Transverse colon (tissue), 4 donors: ENCODE measurements at regions not wholly inside any gene's neighbourhood (a gene's known extent, or its start where the extent isn't known, plus 50 kb on each side); places are given as distances from the start of the nearest gene placed in this dataset.

Source experiments
- DNase-seq: peaks from one replicate; pipeline ENCODE4 v3.0.0-alpha.2; 2019
- H3K27ac ChIP-seq, 4 donors: fragments of 200-600 bp; sonication (generic); 2 replicates each; pipeline ENCODE4 v1.5.1; 2016 to 2018; ENCODE audit warnings: inconsistent platforms in 4 of 4
- H3K27me3 ChIP-seq: fragments of 200-600 bp; sonication (generic); 2 replicates; pipeline ENCODE4 v1.5.1; 2017; ENCODE audit warnings: inconsistent platforms
- H3K36me3 ChIP-seq, 4 donors: fragments of 200-600 bp; sonication (generic); 2 replicates each; pipeline ENCODE4 v1.5.1; 2017 to 2019; ENCODE audit warnings: inconsistent platforms in 4 of 4
- H3K4me1 ChIP-seq, 4 donors: fragments of 200-600 bp; sonication (generic); 2 replicates each; pipeline ENCODE4 v1.5.1; 2017 to 2020; ENCODE audit warnings: inconsistent platforms in 4 of 4
- H3K4me3 ChIP-seq, 4 donors: fragments of 200-600 bp; sonication (generic); 1 replicate in 1 of 4; 2 replicates in 3 of 4; pipeline versions ENCODE4 v1.5.1 to v1.6.1; 2017 to 2019; ENCODE audit warnings: inconsistent platforms in 4 of 4
- H3K9me3 ChIP-seq, 2 donors: fragments of 200-600 bp; sonication (generic); 2 replicates each; pipeline ENCODE4 v1.5.1; 2017 to 2019; ENCODE audit warnings: inconsistent platforms in 2 of 2
- EP300 ChIP-seq: sonication (generic); formaldehyde crosslinking; IDR thresholded peaks from one replicate; pipeline ENCODE4 v1.6.1; 2017; ENCODE audit warnings: antibody characterized with exemption, low read depth
- POLR2A ChIP-seq: fragments of 450-650 bp; IDR thresholded peaks from one replicate; pipeline ENCODE4 v1.6.1; 2016; ENCODE audit warnings: antibody characterized with exemption, mild to moderate bottlenecking, moderate library complexity
- POLR2AphosphoS5 ChIP-seq, 3 donors: sonication (generic); formaldehyde crosslinking; IDR thresholded peaks; one replicate each; pipeline ENCODE4 v1.6.1; 2016; ENCODE audit warnings: antibody characterized with exemption in 3 of 3
- WGBS, 2 donors: methylation state at CpG; one replicate each; pipeline ENCODE4 v1.1.5; 2018; ENCODE audit warnings: low coverage in 1 of 2; 5-methylcytosine and 5-hydroxymethylcytosine counted together
- in situ Hi-C, 4 donors: fragments of 200-750 bp; cut with MboI; loops; one replicate each; pipeline versions ENCODE4 v1.15.0 to v1.15.1; 2017; ENCODE audit warnings: low sequenced_read_pairs in 3 of 4, low pct_ligation_motif_present in 1 of 4, low pct_unique_long_range_greater_than_20kb in 1 of 4
- intact Hi-C: fragments of 100-400 bp; cut with DNase I; formaldehyde crosslinking; loops from one replicate; pipeline ENCODE4 v1.15.1; 2023; ENCODE audit warnings: low total_unique reads
- TF ChIP-seq, protein P1 (sequence below), 5 experiments: fragments of 200-600 bp in 3 of 5; fragments of 450-650 bp in 2 of 5; sonication (generic) in 3 of 5; IDR thresholded peaks; 1 replicate in 2 of 5; 2 replicates in 3 of 5; pipeline ENCODE4 v1.5.1; 2016 to 2017; ENCODE audit warnings: antibody characterized with exemption in 5 of 5, inconsistent platforms in 3 of 5, mild to moderate bottlenecking in 2 of 5, moderate library complexity in 1 of 5

DNA sequence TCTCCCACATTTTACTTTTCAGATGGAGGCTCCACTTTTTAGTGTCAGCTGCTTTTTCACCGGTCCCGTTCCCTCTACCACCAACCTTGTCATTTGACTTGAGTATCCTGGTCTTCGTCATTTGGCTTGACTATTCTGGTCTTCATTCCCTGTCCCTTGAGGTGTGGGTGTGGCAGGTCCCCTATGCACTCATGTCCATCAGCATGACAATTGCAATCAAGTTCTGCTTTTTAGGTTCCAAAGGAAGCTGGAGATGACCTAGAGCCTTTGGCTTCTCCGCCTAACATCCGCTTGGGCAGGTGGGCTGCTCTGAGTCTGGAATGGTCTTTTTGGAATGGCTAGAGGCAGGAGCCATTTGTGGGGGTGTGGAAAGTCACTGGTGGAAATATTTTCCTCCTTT lies 99.8 kb upstream of the MLN start:
- no peak for TF ChIP-seq POLR2AphosphoS5 (IDR thresholded peaks at IDR 0.05)
- no peak for TF ChIP-seq EP300
- H3K9me3 ChIP-seq = no peaks in the 10 kb centered on the region
- H3K4me3 ChIP-seq = no peak overlapping the region
- 93 to 100% methylated on average over 2 to 5 of the region's 5 CpGs for WGBS, 2 donors
- intact Hi-C loops (no loop called here), in situ Hi-C loops (no loop called here)
- no peak for DNase-seq
- H3K36me3 ChIP-seq = no peaks in the 10 kb centered on the region
- H3K27ac ChIP-seq = no peak overlapping the region
- H3K4me1 ChIP-seq = peaks cover 0 to 9% (median 6%) of the 10 kb centered on the region in 4 donors
- no peaks in the 10 kb centered on the region for H3K27me3 ChIP-seq

DNA sequence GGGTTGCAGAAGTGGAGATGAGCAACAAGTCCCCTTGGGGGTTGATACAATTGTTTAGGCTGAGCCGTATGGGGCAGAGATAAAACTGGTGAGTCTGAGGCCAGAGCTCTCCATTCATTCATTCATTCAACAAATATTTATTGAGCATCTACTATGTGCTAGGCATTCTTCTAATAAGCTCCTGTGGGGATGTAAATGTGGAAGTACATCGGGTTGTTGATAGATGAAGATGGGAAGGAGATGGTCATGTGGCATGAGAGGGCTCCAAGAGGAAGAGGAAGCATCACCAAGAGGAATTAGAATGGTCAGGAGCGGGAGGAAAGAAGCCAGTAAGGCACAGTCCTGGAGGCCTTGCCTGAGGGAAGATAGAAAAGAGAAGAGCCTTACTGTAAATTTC lies 98.7 kb upstream of the MLN start:
- Histone ChIP-seq H3K4me3 (no peak overlapping the region), H3K9me3 (no peaks in the 10 kb centered on the region), H3K27me3 (no peaks in the 10 kb centered on the region), H3K4me1 (peaks cover 0 to 9% (median 6%) of the 10 kb centered on the region in 4 donors), H3K27ac (no peak overlapping the region), H3K36me3 (no peaks in the 10 kb centered on the region)
- in situ Hi-C loops (no loop called here), intact Hi-C loops (no loop called here)
- WGBS, 2 donors = 72 to 88% methylated on average over 3 of the region's 3 CpGs
- DNase-seq = no peak
- TF ChIP-seq, protein P1, sequence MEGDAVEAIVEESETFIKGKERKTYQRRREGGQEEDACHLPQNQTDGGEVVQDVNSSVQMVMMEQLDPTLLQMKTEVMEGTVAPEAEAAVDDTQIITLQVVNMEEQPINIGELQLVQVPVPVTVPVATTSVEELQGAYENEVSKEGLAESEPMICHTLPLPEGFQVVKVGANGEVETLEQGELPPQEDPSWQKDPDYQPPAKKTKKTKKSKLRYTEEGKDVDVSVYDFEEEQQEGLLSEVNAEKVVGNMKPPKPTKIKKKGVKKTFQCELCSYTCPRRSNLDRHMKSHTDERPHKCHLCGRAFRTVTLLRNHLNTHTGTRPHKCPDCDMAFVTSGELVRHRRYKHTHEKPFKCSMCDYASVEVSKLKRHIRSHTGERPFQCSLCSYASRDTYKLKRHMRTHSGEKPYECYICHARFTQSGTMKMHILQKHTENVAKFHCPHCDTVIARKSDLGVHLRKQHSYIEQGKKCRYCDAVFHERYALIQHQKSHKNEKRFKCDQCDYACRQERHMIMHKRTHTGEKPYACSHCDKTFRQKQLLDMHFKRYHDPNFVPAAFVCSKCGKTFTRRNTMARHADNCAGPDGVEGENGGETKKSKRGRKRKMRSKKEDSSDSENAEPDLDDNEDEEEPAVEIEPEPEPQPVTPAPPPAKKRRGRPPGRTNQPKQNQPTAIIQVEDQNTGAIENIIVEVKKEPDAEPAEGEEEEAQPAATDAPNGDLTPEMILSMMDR (IDR thresholded peaks at IDR 0.05) = no peak
- TF ChIP-seq EP300 (no peak), POLR2AphosphoS5 (IDR thresholded peaks at IDR 0.05) (no peak), POLR2A (no peak)

DNA sequence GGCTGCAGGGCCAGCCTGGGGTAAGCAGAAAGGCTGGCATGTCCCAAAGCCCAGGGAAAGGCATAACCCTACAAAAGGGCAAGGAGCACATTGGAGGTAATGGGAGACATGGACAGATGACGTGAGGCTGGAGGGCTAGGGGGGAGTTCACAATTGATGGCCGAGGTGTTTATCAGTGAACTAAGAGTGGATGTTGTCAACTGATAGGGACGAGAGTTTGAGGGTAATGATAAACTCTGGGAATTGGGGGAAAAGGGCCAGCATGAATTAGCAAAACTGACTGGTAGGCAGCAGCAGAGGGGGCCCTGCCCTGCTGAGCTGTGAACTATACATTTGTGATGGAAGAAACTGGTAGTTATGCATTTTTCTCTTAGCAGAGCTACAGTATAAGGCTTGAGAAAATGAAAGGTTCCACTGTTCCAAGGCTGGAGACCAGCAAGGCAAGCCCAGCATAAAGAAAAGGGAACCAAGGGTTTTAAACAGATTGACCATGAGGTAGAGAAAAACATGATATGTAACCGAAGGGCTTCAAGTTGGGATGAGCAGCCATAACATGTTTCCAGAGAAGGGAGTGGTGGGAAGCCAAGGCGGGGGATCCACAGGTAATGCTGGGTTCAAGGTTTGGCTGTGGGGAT lies 98.1 kb upstream of the MLN start:
- H3K27ac ChIP-seq = no peak overlapping the region
- no peak for DNase-seq
- peaks cover 0 to 12% (median 6%) of the 10 kb centered on the region in 4 donors for H3K4me1 ChIP-seq
- H3K9me3 ChIP-seq = no peaks in the 10 kb centered on the region
- WGBS, 2 donors = 91 to 94% methylated on average over 4 to 5 of the region's 5 CpGs
- no peaks in the 10 kb centered on the region for H3K27me3 ChIP-seq
- TF ChIP-seq POLR2AphosphoS5 (IDR thresholded peaks at IDR 0.05) = no peak
- no peak for TF ChIP-seq POLR2A
- TF ChIP-seq, protein P1 (IDR thresholded peaks at IDR 0.05) = no peak
- intact Hi-C loops = no loop called here
- no peak overlapping the region for H3K4me3 ChIP-seq
- no peaks in the 10 kb centered on the region for H3K36me3 ChIP-seq
- in situ Hi-C loops = no loop called here

DNA sequence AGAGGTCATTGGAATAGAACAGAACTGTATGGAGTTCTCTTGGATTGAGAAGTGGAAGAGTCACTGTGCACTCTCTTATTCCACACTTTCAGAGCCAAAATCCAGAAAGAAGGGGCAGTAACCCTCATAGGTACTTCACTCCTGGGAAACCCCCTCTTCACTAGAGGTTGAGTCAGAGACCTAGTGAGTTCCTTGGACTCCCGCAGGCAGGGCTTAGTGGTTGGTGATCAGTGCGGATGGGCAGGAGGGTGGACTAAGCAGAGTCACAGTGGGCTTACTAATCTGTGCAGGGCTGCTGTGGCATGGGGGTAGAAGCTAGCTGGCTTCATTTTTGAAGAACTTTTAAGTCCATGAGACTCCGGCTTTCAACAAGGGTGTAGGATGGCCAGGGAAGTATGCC lies 95.0 kb upstream of the MLN start:
- H3K27ac ChIP-seq = no peak overlapping the region
- no peak for TF ChIP-seq EP300
- no peaks in the 10 kb centered on the region for H3K9me3 ChIP-seq
- intact Hi-C loops (no loop called here), in situ Hi-C loops (no loop called here)
- H3K4me3 ChIP-seq = no peak overlapping the region
- H3K27me3 ChIP-seq = no peaks in the 10 kb centered on the region
- H3K36me3 ChIP-seq = no peaks in the 10 kb centered on the region
- 77% methylated on average over 3 of the region's 3 CpGs; no CpG with 5 or more reads in 1 of the 2 donors for WGBS, 2 donors
- no peak for DNase-seq
- peaks cover 0 to 7% (median 5%) of the 10 kb centered on the region in 4 donors for H3K4me1 ChIP-seq

DNA sequence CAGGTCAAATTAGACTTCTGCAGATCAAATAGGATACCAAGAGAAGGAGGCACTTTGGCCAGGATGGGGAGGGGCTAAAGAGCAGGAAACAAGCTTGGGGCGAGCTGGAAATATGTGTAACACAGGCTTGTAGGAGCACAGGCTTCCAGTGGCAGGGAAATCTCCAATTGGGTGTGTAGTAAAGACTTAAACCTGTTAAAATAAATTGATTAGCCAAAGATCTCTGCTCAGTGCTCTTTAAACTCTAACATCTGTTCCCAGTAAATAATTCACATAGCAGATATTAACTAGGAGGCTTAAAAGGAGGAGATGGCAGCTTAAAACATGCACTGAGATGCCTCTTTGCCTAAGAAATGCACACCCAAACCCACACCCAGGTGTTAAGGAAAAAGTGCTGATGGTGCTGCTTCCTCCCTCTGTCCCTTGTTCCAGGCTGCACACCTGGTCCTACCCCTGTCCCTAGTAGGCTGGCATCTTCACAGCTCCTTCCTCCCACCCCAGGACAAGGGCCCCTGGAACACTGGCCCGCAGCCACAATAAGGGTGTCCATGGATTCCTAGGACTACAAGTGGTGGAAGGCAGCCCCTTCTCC lies 93.5 kb upstream of the MLN start:
- Histone ChIP-seq H3K4me1 (peaks cover 0 to 7% (median 5%) of the 10 kb centered on the region in 4 donors), H3K27ac (no peak overlapping the region), H3K27me3 (no peaks in the 10 kb centered on the region), H3K9me3 (no peaks in the 10 kb centered on the region), H3K4me3 (no peak overlapping the region), H3K36me3 (no peaks in the 10 kb centered on the region)
- no peak for DNase-seq
- intact Hi-C loops = no loop called here
- TF ChIP-seq, protein P1 (IDR thresholded peaks at IDR 0.05) = no peak
- no peak for TF ChIP-seq POLR2A
- no peak for TF ChIP-seq EP300
- TF ChIP-seq POLR2AphosphoS5 (IDR thresholded peaks at IDR 0.05) = no peak
- in situ Hi-C loops = no loop called here
- WGBS, 2 donors = 56 to 67% methylated on average over 1 to 2 of the region's 2 CpGs
